ENCODE measurements at regions not wholly inside any gene's neighbourhood (a gene's known extent, or its start where the extent isn't known, plus 50 kb on each side); places are given as distances from the start of the nearest gene placed in this dataset.
"Not testable (repeated sequence)": the region's sequence is repeated elsewhere in the genome, so short reads cannot be mapped to it uniquely, and the experiment has no call there.

DNA sequence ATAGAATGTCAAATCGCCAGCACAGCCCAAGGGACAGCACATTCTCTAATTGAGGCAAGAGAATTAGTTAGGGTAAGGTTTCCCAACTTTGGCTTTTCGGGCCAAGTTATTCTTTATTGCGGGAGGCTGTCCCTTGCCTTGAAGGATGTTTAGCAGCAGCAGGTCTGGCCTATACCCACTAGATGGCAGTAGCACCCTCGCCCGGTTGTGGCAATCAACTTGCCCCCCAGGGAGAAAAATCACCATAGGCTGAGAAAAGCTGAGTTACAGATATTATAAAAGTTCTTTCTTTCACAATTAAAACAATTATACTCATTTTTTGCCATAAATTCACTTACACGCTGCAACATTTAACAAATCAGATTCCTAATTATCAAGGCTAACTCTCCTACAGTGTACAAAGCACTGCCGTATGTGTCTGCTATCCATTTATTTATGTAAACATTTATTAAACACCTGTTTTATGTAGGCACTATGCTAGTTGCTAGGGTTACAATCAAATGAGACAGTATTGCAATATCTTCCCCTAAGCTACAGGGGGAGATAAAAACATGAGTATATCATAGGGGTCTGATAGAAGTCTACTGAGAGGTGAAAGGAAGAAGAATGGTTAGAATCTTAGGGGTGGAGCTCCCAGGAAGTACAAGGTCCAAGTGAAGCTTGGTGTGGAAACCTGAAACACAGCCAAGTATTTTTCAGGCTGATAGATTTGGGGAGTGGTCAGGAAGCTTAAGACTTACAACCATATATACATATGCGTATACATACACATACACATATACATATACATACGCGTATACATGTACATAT, 452.3 kb downstream of the RAB38 start:
- ATAC-seq (no peak), DNase-seq (ENCODE audit: missing footprints) (no peak)
- intact Hi-C loops (cut with DNase I): no loop called here

DNA sequence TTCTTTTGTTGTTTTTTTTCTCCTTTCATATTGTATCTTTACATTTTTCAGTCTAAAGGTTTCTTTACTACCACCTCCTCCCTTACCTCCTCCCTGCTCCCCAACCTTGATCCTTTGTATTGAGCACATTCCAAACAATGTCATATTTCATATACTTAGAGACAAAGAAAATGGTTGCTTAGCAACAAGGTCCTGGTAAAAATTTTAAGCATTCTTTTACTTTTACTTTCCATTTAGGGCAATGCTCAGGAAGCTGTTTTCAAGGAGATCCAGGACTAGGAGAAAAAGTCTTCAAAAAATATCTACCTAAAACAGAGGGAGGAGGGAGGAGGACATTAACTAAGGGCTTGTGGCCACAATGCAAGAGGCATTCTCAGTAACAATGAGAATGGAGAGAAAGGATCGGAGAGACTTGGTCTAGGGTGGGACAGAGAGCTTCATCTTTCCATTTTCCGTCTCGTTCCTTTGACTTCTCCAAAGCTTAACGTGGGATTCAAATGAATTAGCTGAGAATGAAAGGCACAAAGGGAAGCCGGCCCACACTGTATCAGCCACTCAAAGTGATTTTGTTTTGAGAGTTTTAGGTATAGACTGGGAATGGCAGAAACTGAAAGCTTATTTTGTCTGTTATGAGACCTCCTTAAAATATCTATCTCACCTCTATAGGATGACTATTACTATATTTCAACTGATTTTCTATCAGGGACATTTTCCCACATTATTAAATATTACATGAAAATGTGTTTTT, 455.7 kb downstream of the RAB38 start:
- ATAC-seq (no peak), DNase-seq (ENCODE audit: missing footprints) (no peak)
- intact Hi-C loops (cut with DNase I): no loop called here

- ATAC-seq (no peak), DNase-seq (ENCODE audit: missing footprints) (no peak)
- intact Hi-C loops (cut with DNase I): no loop called here
Observed at GRCh38 chr11:87712802-87713202, 462.4 kb downstream of the RAB38 start.

- ATAC-seq (no peak), DNase-seq (ENCODE audit: missing footprints) (no peak)
- intact Hi-C loops (cut with DNase I): no loop called here
Observed at GRCh38 chr11:87712391-87712790, 462.9 kb downstream of the RAB38 start.

- ATAC-seq; DNase-seq (ENCODE audit: missing footprints); intact Hi-C loops (cut with DNase I): not testable (repeated sequence)
Observed at GRCh38 chr11:87703589-87703988, 471.7 kb downstream of the RAB38 start.

DNA sequence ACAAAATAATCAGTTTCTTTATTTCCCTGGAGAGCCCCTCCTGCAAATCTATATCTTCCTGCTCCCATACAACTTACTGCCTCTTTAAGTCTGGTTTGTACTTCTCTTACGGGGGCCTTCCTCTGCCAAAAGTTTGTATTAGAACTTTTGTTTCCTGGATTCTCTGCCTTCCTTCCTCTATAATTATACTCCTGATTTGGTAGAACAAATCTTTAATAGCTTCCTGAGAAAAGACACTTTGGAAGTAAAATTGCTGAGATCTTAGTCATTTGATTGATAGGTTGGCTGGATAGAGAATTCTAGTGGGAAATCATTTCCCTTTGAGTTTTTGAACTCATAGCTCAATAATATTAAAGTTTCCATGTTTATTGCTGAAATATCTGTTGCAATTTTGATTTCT, 499.2 kb downstream of the RAB38 start:
- ATAC-seq (no peak), DNase-seq (ENCODE audit: missing footprints) (no peak)
- intact Hi-C loops (cut with DNase I): no loop called here

DNA sequence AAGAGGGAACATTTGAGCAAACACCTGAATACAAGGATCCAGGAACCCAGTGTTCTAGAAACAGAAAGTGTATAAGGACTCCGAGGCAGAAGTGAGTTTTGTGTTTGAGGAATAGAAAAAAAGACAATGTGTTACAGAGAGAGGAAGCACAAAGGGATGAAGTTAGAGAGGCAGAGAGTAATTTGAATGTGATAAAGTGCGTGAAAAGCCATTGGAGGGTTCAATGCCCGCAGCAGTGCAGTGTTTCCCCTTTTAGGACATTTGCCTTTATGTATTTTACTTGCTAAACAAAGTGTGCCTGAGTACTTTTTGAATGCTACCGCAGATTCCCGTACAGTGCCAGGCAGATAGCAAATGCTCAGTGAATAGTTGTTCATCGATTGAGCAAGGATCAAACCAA, 508.5 kb downstream of the RAB38 start:
- no peak for ATAC-seq
- no peak for DNase-seq (ENCODE audit: missing footprints)
- intact Hi-C loops (cut with DNase I): no loop called here

DNA sequence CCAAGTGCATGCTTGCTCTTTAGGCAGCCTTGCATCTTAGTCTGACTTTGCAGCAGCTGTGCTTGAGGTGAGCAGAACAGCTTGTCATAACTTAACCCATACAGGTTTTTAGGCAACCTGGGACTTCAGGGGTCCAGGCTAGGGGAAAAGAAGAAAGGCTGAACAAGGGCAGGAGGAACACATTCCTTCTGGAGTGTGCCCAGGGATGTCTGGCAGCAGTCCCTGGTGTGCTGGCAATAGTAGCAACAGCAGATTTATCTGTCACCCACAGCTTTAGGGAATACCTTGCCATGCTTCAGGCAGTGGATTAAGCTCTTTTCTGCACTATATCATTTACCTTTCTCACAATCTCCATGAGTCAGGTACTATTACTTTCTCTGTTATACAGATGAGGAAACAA, 513.0 kb downstream of the RAB38 start:
- ATAC-seq: no peak
- DNase-seq (ENCODE audit: missing footprints): no peak
- intact Hi-C loops (cut with DNase I): no loop called here

GRCh38 chr11:87660926-87661660, 514.1 kb downstream of the RAB38 start:
- intact Hi-C loops (cut with DNase I): no loop called here
- no peak for DNase-seq (ENCODE audit: missing footprints)
- ATAC-seq: no peak

DNA sequence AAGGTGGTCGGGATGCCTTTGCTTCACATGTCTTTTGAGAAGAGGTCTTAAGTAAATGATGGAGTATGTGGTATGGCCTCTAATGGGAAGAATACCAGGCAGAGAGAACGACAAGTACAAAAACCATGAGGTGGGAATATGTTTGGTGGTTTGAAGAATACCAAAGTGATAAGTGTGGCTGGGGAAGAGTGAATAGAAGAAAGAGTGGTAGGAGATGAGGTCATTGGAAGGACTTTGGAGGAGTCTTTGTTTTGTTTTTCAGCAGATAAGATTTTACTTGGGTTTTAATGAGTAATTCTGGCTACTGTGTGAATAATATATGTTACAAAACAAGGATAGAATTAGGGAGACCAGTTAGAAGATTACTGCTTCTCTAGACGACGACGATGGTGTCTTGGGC, 515.4 kb downstream of the RAB38 start:
- ATAC-seq (no peak), DNase-seq (ENCODE audit: missing footprints) (no peak)
- intact Hi-C loops (cut with DNase I): no loop called here

GRCh38 chr11:87645626-87646025, 529.6 kb downstream of the RAB38 start:
- no peak for ATAC-seq
- intact Hi-C loops (cut with DNase I): no loop called here
- DNase-seq (ENCODE audit: missing footprints): no peak

GRCh38 chr11:87639753-87640364, 535.4 kb downstream of the RAB38 start:
- intact Hi-C loops (cut with DNase I): no loop called here
- DNase-seq (ENCODE audit: missing footprints): no peak
- no peak for ATAC-seq

- intact Hi-C loops (cut with DNase I): no loop called here
- ATAC-seq (no peak), DNase-seq (ENCODE audit: missing footprints) (no peak)
Observed at GRCh38 chr11:87635001-87635400, 540.2 kb downstream of the RAB38 start.

- intact Hi-C loops (cut with DNase I): no loop called here
- no peak for ATAC-seq
Observed at GRCh38 chr11:87634331-87634730, 540.9 kb downstream of the RAB38 start.

GRCh38 chr11:87628957-87629356, 546.3 kb downstream of the RAB38 start:
- ATAC-seq: no peak
- DNase-seq (ENCODE audit: missing footprints): no peak
- intact Hi-C loops (cut with DNase I): no loop called here

More at GRCh38 chr11:87634331-87634730, 540.9 kb downstream of the RAB38 start:
- no peak for DNase-seq (ENCODE audit: missing footprints)

DNA sequence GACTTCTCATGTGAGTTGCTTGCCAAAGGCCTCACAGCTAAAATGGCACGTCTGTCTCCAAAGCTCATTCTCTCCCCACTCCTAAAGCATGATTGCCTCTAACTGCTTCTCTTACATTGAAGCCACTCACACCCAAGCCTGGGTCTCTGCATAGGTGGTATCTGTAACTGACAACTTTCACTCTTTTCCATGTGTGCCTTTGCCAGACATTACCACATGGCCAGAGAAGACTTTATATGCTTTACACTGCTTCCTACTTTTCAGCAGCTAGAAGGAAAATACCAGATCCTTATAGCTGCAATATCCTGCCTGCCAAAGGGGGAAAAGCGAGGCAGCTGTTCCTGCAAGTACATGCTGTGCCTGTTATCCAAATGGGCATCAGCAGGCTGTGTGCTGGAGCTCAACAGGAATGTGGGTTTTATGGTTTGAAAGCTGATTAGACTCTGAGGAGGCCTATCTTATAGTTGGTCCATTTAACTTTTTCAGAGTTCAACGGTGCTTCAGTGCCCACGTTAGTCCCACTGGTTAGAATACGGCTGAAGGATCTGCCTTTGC, 547.1 kb downstream of the RAB38 start:
- no peak for DNase-seq (ENCODE audit: missing footprints)
- no peak for ATAC-seq
- intact Hi-C loops (cut with DNase I): no loop called here

GRCh38 chr11:87623531-87624365, 551.5 kb downstream of the RAB38 start:
- ATAC-seq; DNase-seq (ENCODE audit: missing footprints); intact Hi-C loops (cut with DNase I): not testable (repeated sequence)

DNA sequence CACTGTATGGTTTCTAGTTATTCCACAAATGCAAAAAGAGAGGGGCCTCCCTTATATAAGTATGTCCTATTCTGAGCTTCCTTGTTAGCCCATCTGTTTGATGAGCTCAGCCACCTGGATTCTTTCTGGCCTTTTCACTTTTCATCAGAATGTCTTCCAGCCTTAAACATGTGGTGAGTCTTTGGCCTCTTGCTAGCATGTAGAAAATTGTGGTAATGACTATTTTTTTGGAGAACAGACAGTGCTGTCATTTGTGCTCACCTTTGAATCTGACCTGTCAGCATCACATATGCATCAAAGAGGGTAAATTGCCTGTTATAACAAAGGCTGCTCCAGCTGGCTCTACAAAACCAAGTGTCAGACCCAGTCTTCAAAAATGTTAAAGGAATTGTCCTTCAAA, 558.7 kb downstream of the RAB38 start:
- intact Hi-C loops (cut with DNase I): no loop called here
- DNase-seq (ENCODE audit: missing footprints): no peak
- no peak for ATAC-seq

All from Right ventricle myocardium inferior (tissue), 1 donor.